GM18907 (cell line): ENCODE measurements at regions not wholly inside any gene's neighbourhood (a gene's known extent, or its start where the extent isn't known, plus 50 kb on each side); places are given as distances from the start of the nearest gene placed in this dataset.

Experiments used
- ATAC-seq: cut with Tn5 transposase; IDR thresholded peaks from one replicate; pipeline ENCODE4 v1.9.1; 2021; ENCODE audit warnings: mild to moderate bottlenecking, moderate library complexity; ENCODE audit not compliant: unreplicated experiment

GRCh38 chr21:35136106-35136505 lies 87.0 kb upstream of the RUNX1 start:
- no peak for ATAC-seq

- ATAC-seq = no peak
Observed at GRCh38 chr21:35135481-35135880, 86.4 kb upstream of the RUNX1 start.

GRCh38 chr21:35134309-35134708 lies 85.2 kb upstream of the RUNX1 start:
- ATAC-seq = no peak

- no peak for ATAC-seq
Observed at GRCh38 chr21:35128536-35128935, 79.4 kb upstream of the RUNX1 start.

- ATAC-seq = no peak
Observed at GRCh38 chr21:35127851-35128250, 78.7 kb upstream of the RUNX1 start.

GRCh38 chr21:35127026-35127425 lies 77.9 kb upstream of the RUNX1 start:
- no peak for ATAC-seq

GRCh38 chr21:35120631-35121180 lies 71.6 kb upstream of the RUNX1 start:
- no peak for ATAC-seq

- no peak for ATAC-seq
Observed at GRCh38 chr21:35119501-35120047, 70.5 kb upstream of the RUNX1 start.

GRCh38 chr21:35116777-35117176 lies 67.7 kb upstream of the RUNX1 start:
- no peak for ATAC-seq

- no peak for ATAC-seq
Observed at GRCh38 chr21:35113064-35113463, 64.0 kb upstream of the RUNX1 start.

GRCh38 chr21:35111321-35111930 lies 62.3 kb upstream of the RUNX1 start:
- no peak for ATAC-seq

GRCh38 chr21:35108887-35109286 lies 59.8 kb upstream of the RUNX1 start:
- ATAC-seq = no peak

- ATAC-seq = no peak
Observed at GRCh38 chr21:35107520-35107919, 58.4 kb upstream of the RUNX1 start.

GRCh38 chr21:35106246-35106835 lies 57.2 kb upstream of the RUNX1 start:
- no peak for ATAC-seq

GRCh38 chr21:35102488-35103371 lies 53.6 kb upstream of the RUNX1 start:
- ATAC-seq = no peak

GRCh38 chr21:35100349-35100811 lies 51.3 kb upstream of the RUNX1 start:
- ATAC-seq = no peak

- ATAC-seq = no peak
Observed at GRCh38 chr21:35099310-35099709, 50.2 kb upstream of the RUNX1 start.
